ENCODE measurements at regions not wholly inside any gene's neighbourhood (a gene's known extent, or its start where the extent isn't known, plus 50 kb on each side); places are given as distances from the start of the nearest gene placed in this dataset. TPM values are rescaled to one million over a fixed set of nuclear protein-coding genes. Genes with fewer than 3 reads are reported as not detected.
A peak's percentile ranks its signal among the peaks of the same experiment; 100 is the strongest.

GRCh38 chr15:62991698-62992097, 50.8 kb upstream of the TPM1 start:
- CTCF ChIA-PET, result interaction anchor here (0.7 kb wide), 1 partner anchor 1766 kb away, joined by 3 read pairs; no protein-coding TSS in a partner anchor
- H3K27me3 ChIP-seq (ENCODE audit: control insufficient read depth, insufficient read depth, low read length), result no peaks in the 10 kb centered on the region
- no peak for TF ChIP-seq CTCF (IDR thresholded peaks at IDR 0.05; ENCODE audit: insufficient read depth, low read depth, low read length)

GRCh38 chr15:62992302-62992701, 50.2 kb upstream of the TPM1 start:
- H3K27me3 ChIP-seq (ENCODE audit: control insufficient read depth, insufficient read depth, low read length), result no peaks in the 10 kb centered on the region
- H3K36me3 ChIP-seq (ENCODE audit: control insufficient read depth, insufficient read depth, low read length), result no peaks in the 10 kb centered on the region
- CTCF ChIA-PET, result interaction anchor here (1.5 kb wide), 1 partner anchor 9 kb away, joined by 4 read pairs; no protein-coding TSS in a partner anchor
- H3K4me3 ChIP-seq (ENCODE audit: low read depth, low read length), result no peak overlapping the region
- DNase-seq (ENCODE audit: low read depth), result no peak
- POLR2A ChIA-PET, result no interaction called here
- TF ChIP-seq CTCF (IDR thresholded peaks at IDR 0.05; ENCODE audit: insufficient read depth, low read depth, low read length), result no peak

More at GRCh38 chr15:62991698-62992097, 50.8 kb upstream of the TPM1 start:
- POLR2A ChIA-PET, result no interaction called here
- no peaks in the 10 kb centered on the region for H3K36me3 ChIP-seq (ENCODE audit: control insufficient read depth, insufficient read depth, low read length)
- DNase-seq (ENCODE audit: low read depth), result no peak
- no peak overlapping the region for H3K4me3 ChIP-seq (ENCODE audit: low read depth, low read length)

Small RNAs in the stretch of these regions (small RNA-seq; reads per million reads assigned to genes)
- gene MIR190A (ENCODE audit: insufficient read length, low read depth, low replicate concordance) (145 reads per million, percentile 92 among the genes with 10 or more reads in this experiment), gene MIR6085 (ENCODE audit: insufficient read length, low read depth, low replicate concordance) (not detected), gene MIR8067 (ENCODE audit: insufficient read length, low read depth, low replicate concordance) (not detected), gene RF00017 (ENCODE audit: insufficient read length, low read depth, low replicate concordance) (not detected)
